Thoracic aorta (tissue), 2 donors: ENCODE measurements at regions not wholly inside any gene's neighbourhood (a gene's known extent, or its start where the extent isn't known, plus 50 kb on each side); places are given as distances from the start of the nearest gene placed in this dataset.

Source experiments
- ATAC-seq: fragments of 150-250 bp; one replicate; pipeline ENCODE4 v1.8.0; 2017; ENCODE audit warnings: low read depth; ENCODE audit not compliant: insufficient number of reproducible peaks, low FRiP score
- DNase-seq: peaks from one replicate; pipeline ENCODE4 v3.0.0-alpha.2; 2020; ENCODE audit warnings: low spot score
- H3K27ac ChIP-seq, 2 donors: fragments of 200-600 bp; sonication (generic); 1 replicate in 1 of 2; 2 replicates in 1 of 2; pipeline ENCODE4 v1.5.1; 2016; ENCODE audit warnings: mild to moderate bottlenecking in 2 of 2, moderate library complexity in 2 of 2
- H3K27me3 ChIP-seq: fragments of 200-600 bp; sonication (generic); replicated peaks from 2 replicates; pipeline ENCODE4 v1.6.0; 2016; ENCODE audit warnings: mild to moderate bottlenecking; ENCODE audit not compliant: insufficient read depth
- H3K36me3 ChIP-seq: fragments of 200-600 bp; sonication (generic); one replicate; pipeline ENCODE4 v1.5.1; 2016
- H3K4me1 ChIP-seq, 2 donors: fragments of 200-600 bp; sonication (generic); 1 replicate in 1 of 2; 2 replicates in 1 of 2; pipeline versions ENCODE4 v1.5.1 to v1.6.0; 2016; ENCODE audit warnings: low read depth in 2 of 2, mild to moderate bottlenecking in 1 of 2; ENCODE audit not compliant: control insufficient read depth in 1 of 2
- H3K4me3 ChIP-seq: fragments of 200-600 bp; sonication (generic); 2 replicates; pipeline ENCODE4 v1.5.1; 2016; ENCODE audit warnings: mild to moderate bottlenecking
- H3K9me3 ChIP-seq: fragments of 200-600 bp; sonication (generic); 2 replicates; pipeline ENCODE4 v1.5.1; 2016
- CTCF ChIP-seq: fragments of 200-600 bp; sonication (generic); IDR thresholded peaks from one replicate; pipeline ENCODE4 v1.5.1; 2019; ENCODE audit warnings: antibody characterized with exemption

- no peaks in the 10 kb centered on the region for H3K27me3 ChIP-seq
- H3K36me3 ChIP-seq: no peaks in the 10 kb centered on the region
- ATAC-seq (no peak), DNase-seq (no peak)
- no peak overlapping the region for H3K4me3 ChIP-seq
- no peaks in the 10 kb centered on the region for H3K9me3 ChIP-seq
- TF ChIP-seq CTCF: no peak
- no peak overlapping the region for H3K27ac ChIP-seq
- no peaks in the 10 kb centered on the region for H3K4me1 ChIP-seq
Observed at GRCh38 chr7:155216475-155217272, 81.0 kb upstream of the INSIG1 start.

- Histone ChIP-seq H3K4me1 (no peaks in the 10 kb centered on the region), H3K9me3 (no peaks in the 10 kb centered on the region), H3K27me3 (no peaks in the 10 kb centered on the region), H3K36me3 (no peaks in the 10 kb centered on the region), H3K4me3 (no peak overlapping the region), H3K27ac (no peak overlapping the region)
- ATAC-seq: no peak
- no peak for TF ChIP-seq CTCF
- no peak for DNase-seq
Observed at GRCh38 chr7:155217634-155218033, 80.0 kb upstream of the INSIG1 start.

GRCh38 chr7:155218276-155219153, 79.2 kb upstream of the INSIG1 start:
- ATAC-seq: no peak
- H3K4me3 ChIP-seq: no peak overlapping the region
- no peak for TF ChIP-seq CTCF
- H3K4me1 ChIP-seq: no peaks in the 10 kb centered on the region
- H3K36me3 ChIP-seq: no peaks in the 10 kb centered on the region
- no peak for DNase-seq
- H3K27ac ChIP-seq: no peak overlapping the region
- H3K27me3 ChIP-seq: no peaks in the 10 kb centered on the region
- no peaks in the 10 kb centered on the region for H3K9me3 ChIP-seq

- no peak for TF ChIP-seq CTCF
- H3K4me1 ChIP-seq: no peaks in the 10 kb centered on the region
- H3K36me3 ChIP-seq: no peaks in the 10 kb centered on the region
- no peak for ATAC-seq
- H3K9me3 ChIP-seq: no peaks in the 10 kb centered on the region
- no peak for DNase-seq
- no peak overlapping the region for H3K27ac ChIP-seq
- H3K27me3 ChIP-seq: no peaks in the 10 kb centered on the region
- H3K4me3 ChIP-seq: no peak overlapping the region
Observed at GRCh38 chr7:155219154-155219531, 78.5 kb upstream of the INSIG1 start.
